Activated CD4-positive, alpha-beta T cell treated with anti-CD3 and anti-CD28 coated beads, Interleukin-2, amount 50 U/mL, for 1 hour (primary cell): ENCODE measurements at regions not wholly inside any gene's neighbourhood (a gene's known extent, or its start where the extent isn't known, plus 50 kb on each side); places are given as distances from the start of the nearest gene placed in this dataset.

ENCODE experiments used
- DNase-seq: peaks from one replicate; pipeline ENCODE4 v3.0.0-alpha.2; 2020

GRCh38 chr14:104373855-104374717 is 205.5 kb upstream of the C14orf180 start:
- no peak for DNase-seq

- DNase-seq: no peak
Measured at GRCh38 chr14:104374718-104375080, 204.9 kb upstream of the C14orf180 start.

GRCh38 chr14:104375551-104376201 is 203.9 kb upstream of the C14orf180 start:
- DNase-seq: no peak

- DNase-seq: no peak
Measured at GRCh38 chr14:104376202-104377140, 203.1 kb upstream of the C14orf180 start.

GRCh38 chr14:104377256-104377655 is 202.3 kb upstream of the C14orf180 start:
- DNase-seq: no peak

- DNase-seq: no peak
Measured at GRCh38 chr14:104378698-104379113, 200.9 kb upstream of the C14orf180 start.

GRCh38 chr14:104382361-104383087 is 197.0 kb upstream of the C14orf180 start:
- DNase-seq: no peak

GRCh38 chr14:104383088-104383995 is 196.2 kb upstream of the C14orf180 start:
- no peak for DNase-seq

- DNase-seq: no peak
Measured at GRCh38 chr14:104383996-104384775, 195.4 kb upstream of the C14orf180 start.

GRCh38 chr14:104384776-104385071 is 194.8 kb upstream of the C14orf180 start:
- DNase-seq: no peak

- DNase-seq: no peak
Measured at GRCh38 chr14:104385111-104385510, 194.5 kb upstream of the C14orf180 start.

GRCh38 chr14:104385531-104386101 is 193.9 kb upstream of the C14orf180 start:
- DNase-seq: no peak

- DNase-seq: no peak
Measured at GRCh38 chr14:104386151-104386841, 193.3 kb upstream of the C14orf180 start.

GRCh38 chr14:104387022-104388010 is 192.2 kb upstream of the C14orf180 start:
- DNase-seq: no peak

GRCh38 chr14:104388011-104388521 is 191.5 kb upstream of the C14orf180 start:
- no peak for DNase-seq

GRCh38 chr14:104388541-104389325 is 190.8 kb upstream of the C14orf180 start:
- no peak for DNase-seq
